ENCODE measurements at regions not wholly inside any gene's neighbourhood (a gene's known extent, or its start where the extent isn't known, plus 50 kb on each side); places are given as distances from the start of the nearest gene placed in this dataset.

- TF ChIP-seq CTCF (IDR thresholded peaks at IDR 0.05), result no peak
- TF ChIP-seq POLR2A (IDR thresholded peaks at IDR 0.05), result no peak
These were observed 148.0 kb upstream of the TCF4 start for GRCh38 chr18:55735969-55736368.
